Osteoblast (primary cell): ENCODE measurements at regions not wholly inside any gene's neighbourhood (a gene's known extent, or its start where the extent isn't known, plus 50 kb on each side); places are given as distances from the start of the nearest gene placed in this dataset.

Experiments
- DNase-seq: peaks from one replicate; pipeline ENCODE4 v3.0.0; 2011; ENCODE audit warnings: low spot score, mixed read lengths; ENCODE audit not compliant: insufficient read length; ENCODE audit errors: missing footprints
- H2AFZ ChIP-seq: 2 replicates; pipeline ENCODE4 v1.6.0; 2011; ENCODE audit warnings: mild to moderate bottlenecking, low read length
- H3K27ac ChIP-seq: 2 replicates; pipeline ENCODE4 v1.5.1; 2011; ENCODE audit warnings: mild to moderate bottlenecking, low read depth, low read length, moderate library complexity
- H3K27me3 ChIP-seq: 2 replicates; pipeline ENCODE4 v1.6.0; 2012; ENCODE audit warnings: mild to moderate bottlenecking, control low read depth, inconsistent platforms, low read length, moderate library complexity; ENCODE audit not compliant: insufficient read depth
- H3K36me3 ChIP-seq: 2 replicates; pipeline ENCODE4 v1.5.1; 2011; ENCODE audit warnings: mild to moderate bottlenecking, low read length, control low read depth, moderate library complexity; ENCODE audit not compliant: insufficient read depth
- H3K4me1 ChIP-seq: 2 replicates; pipeline ENCODE4 v1.5.1; 2011; ENCODE audit warnings: mild to moderate bottlenecking, low read length, control low read depth, moderate library complexity; ENCODE audit not compliant: insufficient read depth
- H3K4me2 ChIP-seq: 2 replicates; pipeline ENCODE4 v1.6.0; 2011; ENCODE audit warnings: mild to moderate bottlenecking, low read length; ENCODE audit not compliant: insufficient read depth
- H3K4me3 ChIP-seq: fragments of 200-600 bp; sonication (generic); 3 replicates; pipeline ENCODE4 v1.5.1; 2012; ENCODE audit warnings: mild to moderate bottlenecking, low read length, inconsistent platforms; ENCODE audit not compliant: insufficient read depth
- H3K79me2 ChIP-seq: 2 replicates; pipeline ENCODE4 v1.6.0; 2012; ENCODE audit warnings: mild to moderate bottlenecking, low read length, control low read depth, inconsistent platforms; ENCODE audit not compliant: insufficient read depth
- H3K9me3 ChIP-seq: 2 replicates; pipeline ENCODE4 v1.5.1; 2011; ENCODE audit warnings: low read depth, low read length, control low read depth
- H4K20me1 ChIP-seq: 2 replicates; pipeline ENCODE4 v1.6.0; 2012; ENCODE audit warnings: mild to moderate bottlenecking, low read length, control low read depth; ENCODE audit not compliant: insufficient read depth
- CTCF ChIP-seq: IDR thresholded peaks from 2 replicates; pipeline ENCODE4 v1.5.1; 2011; ENCODE audit warnings: mild to moderate bottlenecking, low read depth, low read length, moderate library complexity; ENCODE audit errors: extremely low read depth

- DNase-seq, result no peak
- Histone ChIP-seq H3K4me3 (no peak overlapping the region), H3K36me3 (no peaks in the 10 kb centered on the region), H4K20me1 (no peaks in the 10 kb centered on the region), H3K27me3 (peaks cover 29% of the 10 kb centered on the region), H3K4me2 (no peak overlapping the region), H3K79me2 (no peaks in the 10 kb centered on the region), H3K4me1 (no peaks in the 10 kb centered on the region), H3K9me3 (no peaks in the 10 kb centered on the region), H3K27ac (no peak overlapping the region), H2AFZ (no peak overlapping the region)
- TF ChIP-seq CTCF, result no peak
Observed at GRCh38 chrX:111010111-111010510, 85.9 kb upstream of the PAK3 start.

GRCh38 chrX:111009256-111009655 lies 86.7 kb upstream of the PAK3 start:
- no peaks in the 10 kb centered on the region for H3K79me2 ChIP-seq

GRCh38 chrX:111008126-111008525 lies 87.9 kb upstream of the PAK3 start:
- no peak for TF ChIP-seq CTCF
- Histone ChIP-seq H3K27ac (no peak overlapping the region), H4K20me1 (no peaks in the 10 kb centered on the region), H3K4me3 (no peak overlapping the region), H3K36me3 (no peaks in the 10 kb centered on the region), H3K4me1 (no peaks in the 10 kb centered on the region), H3K4me2 (no peak overlapping the region), H3K27me3 (peaks cover 30% of the 10 kb centered on the region), H3K79me2 (no peaks in the 10 kb centered on the region), H2AFZ (no peak overlapping the region), H3K9me3 (no peaks in the 10 kb centered on the region)
- DNase-seq, result no peak

More at GRCh38 chrX:111009256-111009655, 86.7 kb upstream of the PAK3 start:
- Histone ChIP-seq H3K9me3 (no peaks in the 10 kb centered on the region), H2AFZ (no peak overlapping the region), H3K27me3 (peaks cover 32% of the 10 kb centered on the region), H3K4me2 (no peak overlapping the region), H3K4me1 (no peaks in the 10 kb centered on the region), H4K20me1 (no peaks in the 10 kb centered on the region), H3K36me3 (no peaks in the 10 kb centered on the region), H3K27ac (no peak overlapping the region), H3K4me3 (no peak overlapping the region)
- no peak for DNase-seq
- no peak for TF ChIP-seq CTCF

- Histone ChIP-seq H3K27me3 (peaks cover 35% of the 10 kb centered on the region), H3K27ac (no peak overlapping the region), H3K79me2 (no peaks in the 10 kb centered on the region), H3K4me1 (no peaks in the 10 kb centered on the region), H3K9me3 (no peaks in the 10 kb centered on the region), H3K4me3 (no peak overlapping the region), H3K4me2 (no peak overlapping the region), H3K36me3 (no peaks in the 10 kb centered on the region), H4K20me1 (no peaks in the 10 kb centered on the region), H2AFZ (no peak overlapping the region)
- DNase-seq, result no peak
- no peak for TF ChIP-seq CTCF
Observed at GRCh38 chrX:111007238-111007637, 88.8 kb upstream of the PAK3 start.
